ENCODE measurements at regions not wholly inside any gene's neighbourhood (a gene's known extent, or its start where the extent isn't known, plus 50 kb on each side); places are given as distances from the start of the nearest gene placed in this dataset.

DNA sequence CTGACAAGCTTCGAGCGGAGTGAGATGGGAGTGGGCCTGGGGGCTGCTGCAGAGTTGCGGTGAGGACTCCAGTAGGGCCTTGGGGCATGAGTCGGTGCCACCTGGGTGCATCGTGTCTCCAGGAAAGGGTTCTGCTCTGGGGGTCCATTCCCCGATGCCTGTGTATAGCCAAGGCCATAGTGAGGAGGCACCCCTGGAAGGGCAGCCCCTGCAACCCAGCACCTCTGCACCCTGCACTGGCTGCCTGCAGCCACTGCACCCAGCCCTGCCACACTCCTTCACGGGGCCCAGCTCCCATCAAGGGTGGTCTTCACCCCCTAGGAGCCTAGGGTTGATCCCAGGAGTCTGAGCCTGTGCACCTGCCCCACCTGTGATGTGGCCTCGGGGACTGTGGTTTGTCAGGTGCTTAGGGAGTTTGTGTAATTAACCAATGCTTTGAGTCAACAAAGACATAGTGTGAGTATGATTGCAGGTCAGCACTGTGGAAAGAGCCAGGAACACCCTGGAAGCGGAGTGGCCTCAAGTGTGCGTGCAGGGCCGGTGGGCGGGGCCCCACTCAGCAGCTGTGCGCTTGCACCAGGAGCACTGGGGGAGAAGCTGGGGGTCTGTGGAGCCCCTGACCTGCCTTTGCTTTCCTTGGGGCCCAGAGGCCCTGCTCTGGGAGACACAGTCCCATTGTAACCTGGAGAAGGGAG is 1299.3 kb downstream of the BRD1 start:
- no peaks in the 10 kb centered on the region for H3K9me3 ChIP-seq (ENCODE audit: control insufficient read depth in 1 of 2, low read length in 2 of 2)
- H3K4me3 ChIP-seq (ENCODE audit: low read depth in 1 of 2, low read length in 2 of 2): no peak overlapping the region
- no peaks in the 10 kb centered on the region for H3K27me3 ChIP-seq (ENCODE audit: low read depth, low read length)
- H3K4me1 ChIP-seq (ENCODE audit: control insufficient read depth in 1 of 2, insufficient read depth in 2 of 2, low read length in 2 of 2): no peaks in the 10 kb centered on the region
- H3K27ac ChIP-seq (ENCODE audit: low read length): no peak overlapping the region
- no peaks in the 10 kb centered on the region for H3K36me3 ChIP-seq (ENCODE audit: control insufficient read depth in 1 of 2, insufficient read depth in 2 of 2, low read length in 2 of 2)

DNA sequence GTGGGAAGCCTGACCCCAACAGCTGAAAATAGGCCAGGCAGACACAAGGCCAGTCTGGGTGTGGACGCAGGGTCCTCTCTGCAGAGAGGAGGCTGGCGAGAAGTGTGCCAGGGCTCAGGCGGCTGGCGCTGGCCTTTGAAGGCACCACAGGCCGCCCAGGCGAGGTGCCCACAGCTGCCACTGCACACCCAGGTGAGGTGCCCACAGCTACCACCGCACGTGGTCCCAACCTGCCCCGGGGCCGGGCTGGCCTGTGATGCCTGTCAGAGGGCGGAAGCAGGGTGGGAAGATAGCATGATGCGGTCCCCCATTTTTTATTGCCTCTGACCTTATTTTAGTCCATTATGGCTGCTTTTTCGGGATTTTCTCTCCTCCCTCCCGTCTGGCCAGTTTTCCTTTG is 1303.9 kb downstream of the BRD1 start:
- Histone ChIP-seq H3K4me3 (ENCODE audit: low read depth in 1 of 2, low read length in 2 of 2) (no peak overlapping the region), H3K9me3 (ENCODE audit: control insufficient read depth in 1 of 2, low read length in 2 of 2) (no peaks in the 10 kb centered on the region), H3K27ac (ENCODE audit: low read length) (no peak overlapping the region), H3K27me3 (ENCODE audit: low read depth, low read length) (no peaks in the 10 kb centered on the region), H3K4me1 (ENCODE audit: control insufficient read depth in 1 of 2, insufficient read depth in 2 of 2, low read length in 2 of 2) (no peaks in the 10 kb centered on the region), H3K36me3 (ENCODE audit: control insufficient read depth in 1 of 2, insufficient read depth in 2 of 2, low read length in 2 of 2) (no peaks in the 10 kb centered on the region)

DNA sequence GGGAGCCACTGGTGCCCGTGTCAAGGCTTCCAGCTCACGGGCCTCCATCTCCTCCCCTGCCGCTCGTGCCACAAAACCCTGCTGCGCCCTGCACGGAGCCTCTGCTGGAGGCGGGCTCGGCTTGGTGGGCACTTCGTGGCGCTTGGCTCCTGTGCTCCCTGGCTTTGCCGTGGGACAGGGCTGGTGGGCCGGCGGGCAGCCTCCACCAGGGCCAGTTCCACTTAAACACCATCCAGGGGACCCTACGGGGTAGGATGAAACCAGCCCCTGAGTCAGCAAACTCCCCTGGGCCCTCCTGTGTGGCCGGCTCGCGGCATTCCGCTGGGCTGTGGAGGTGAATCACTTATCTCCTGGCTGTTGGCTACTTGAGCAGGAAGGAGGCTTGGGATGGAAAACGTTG is 1304.6 kb downstream of the BRD1 start:
- Histone ChIP-seq H3K9me3 (ENCODE audit: control insufficient read depth in 1 of 2, low read length in 2 of 2) (no peaks in the 10 kb centered on the region), H3K4me3 (ENCODE audit: low read depth in 1 of 2, low read length in 2 of 2) (no peak overlapping the region), H3K4me1 (ENCODE audit: control insufficient read depth in 1 of 2, insufficient read depth in 2 of 2, low read length in 2 of 2) (no peaks in the 10 kb centered on the region), H3K27ac (ENCODE audit: low read length) (no peak overlapping the region), H3K27me3 (ENCODE audit: low read depth, low read length) (no peaks in the 10 kb centered on the region), H3K36me3 (ENCODE audit: control insufficient read depth in 1 of 2, insufficient read depth in 2 of 2, low read length in 2 of 2) (no peaks in the 10 kb centered on the region)

DNA sequence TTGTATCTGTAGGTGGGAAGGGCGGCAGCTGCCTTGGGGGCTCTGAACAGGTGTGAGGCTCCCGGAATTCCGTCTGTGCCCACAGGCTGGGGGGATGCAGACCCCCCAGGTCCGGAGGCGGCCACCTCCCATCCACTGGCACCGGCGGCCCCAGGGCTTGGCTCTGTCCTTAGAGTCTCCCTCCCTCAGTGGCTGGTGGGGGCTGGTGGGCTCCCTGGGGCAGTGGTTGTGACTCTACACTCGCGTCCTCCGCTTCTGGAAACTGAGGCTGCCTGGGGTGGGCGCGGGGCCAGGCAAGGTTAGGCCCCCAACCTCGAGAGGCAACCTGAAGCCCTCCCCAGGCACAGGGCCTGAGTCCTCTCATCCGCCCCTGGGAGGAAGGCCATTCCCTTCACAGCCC is 1305.4 kb downstream of the BRD1 start:
- no peaks in the 10 kb centered on the region for H3K27me3 ChIP-seq (ENCODE audit: low read depth, low read length)
- no peaks in the 10 kb centered on the region for H3K4me1 ChIP-seq (ENCODE audit: control insufficient read depth in 1 of 2, insufficient read depth in 2 of 2, low read length in 2 of 2)
- no peak overlapping the region for H3K4me3 ChIP-seq (ENCODE audit: low read depth in 1 of 2, low read length in 2 of 2)
- H3K36me3 ChIP-seq (ENCODE audit: control insufficient read depth in 1 of 2, insufficient read depth in 2 of 2, low read length in 2 of 2): no peaks in the 10 kb centered on the region
- no peaks in the 10 kb centered on the region for H3K9me3 ChIP-seq (ENCODE audit: control insufficient read depth in 1 of 2, low read length in 2 of 2)
- H3K27ac ChIP-seq (ENCODE audit: low read length): no peak overlapping the region

DNA sequence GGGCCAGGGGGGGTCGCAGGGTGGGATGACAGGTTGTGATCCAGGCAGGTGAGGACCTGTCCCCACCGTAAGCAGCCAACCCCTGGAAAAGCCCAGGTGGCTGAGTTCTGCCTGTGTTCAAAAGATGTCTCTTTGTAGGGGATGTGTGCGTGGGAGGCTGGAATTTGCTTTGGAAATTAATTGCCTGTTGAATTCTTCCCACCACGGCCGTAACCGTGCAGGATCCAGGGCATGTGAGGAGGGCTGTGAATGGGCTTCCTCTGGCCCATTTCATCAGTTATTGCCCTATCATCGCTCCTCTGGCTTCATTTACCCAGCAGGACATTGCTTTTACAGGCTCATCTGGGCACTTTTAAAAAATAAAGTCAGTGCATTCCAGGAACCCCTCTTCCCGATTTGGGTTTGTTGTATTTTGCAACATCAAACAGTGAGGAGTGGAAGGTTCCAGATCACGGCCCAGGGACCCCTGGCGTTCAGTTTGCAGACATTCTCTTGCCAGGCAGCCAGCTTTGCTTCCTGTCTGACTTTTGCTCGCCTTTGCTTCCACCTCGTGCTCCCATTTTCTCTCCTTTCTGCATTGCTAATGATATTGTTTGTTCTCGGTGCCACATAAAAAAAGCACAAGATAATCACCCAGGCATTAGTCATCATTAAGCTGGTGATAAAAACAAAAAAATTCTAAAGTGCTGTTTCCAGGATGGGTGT is 1306.6 kb downstream of the BRD1 start:
- Histone ChIP-seq H3K4me1 (ENCODE audit: control insufficient read depth in 1 of 2, insufficient read depth in 2 of 2, low read length in 2 of 2) (no peaks in the 10 kb centered on the region), H3K27ac (ENCODE audit: low read length) (no peak overlapping the region)

DNA sequence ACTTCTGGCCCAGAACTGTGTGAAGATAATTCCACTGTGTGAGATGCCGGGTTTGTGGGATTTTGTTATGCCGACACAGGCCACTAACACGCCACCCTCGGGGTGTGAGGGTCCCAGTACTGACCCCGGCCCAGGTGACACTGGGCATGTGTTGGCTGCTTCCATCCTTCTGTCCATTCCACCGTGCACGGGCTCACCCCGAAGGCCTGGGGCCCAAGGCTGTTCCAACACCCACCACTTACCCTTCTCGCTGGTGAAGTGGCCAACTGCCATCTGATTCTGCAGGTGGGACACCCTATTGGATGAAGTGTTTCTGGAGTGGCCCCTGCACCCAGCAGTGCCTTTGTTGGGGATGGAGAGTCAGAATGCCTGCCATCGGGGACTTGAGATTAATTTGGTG is 1307.5 kb downstream of the BRD1 start:
- Histone ChIP-seq H3K4me3 (ENCODE audit: low read depth in 1 of 2, low read length in 2 of 2) (no peak overlapping the region), H3K4me1 (ENCODE audit: control insufficient read depth in 1 of 2, insufficient read depth in 2 of 2, low read length in 2 of 2) (no peaks in the 10 kb centered on the region), H3K27me3 (ENCODE audit: low read depth, low read length) (no peaks in the 10 kb centered on the region), H3K9me3 (ENCODE audit: control insufficient read depth in 1 of 2, low read length in 2 of 2) (no peaks in the 10 kb centered on the region), H3K36me3 (ENCODE audit: control insufficient read depth in 1 of 2, insufficient read depth in 2 of 2, low read length in 2 of 2) (no peaks in the 10 kb centered on the region), H3K27ac (ENCODE audit: low read length) (no peak overlapping the region)

More for the DNA sequence above, 1306.6 kb downstream of the BRD1 start:
- Histone ChIP-seq H3K27me3 (ENCODE audit: low read depth, low read length) (no peaks in the 10 kb centered on the region), H3K4me3 (ENCODE audit: low read depth in 1 of 2, low read length in 2 of 2) (no peak overlapping the region), H3K9me3 (ENCODE audit: control insufficient read depth in 1 of 2, low read length in 2 of 2) (no peaks in the 10 kb centered on the region), H3K36me3 (ENCODE audit: control insufficient read depth in 1 of 2, insufficient read depth in 2 of 2, low read length in 2 of 2) (no peaks in the 10 kb centered on the region)

DNA sequence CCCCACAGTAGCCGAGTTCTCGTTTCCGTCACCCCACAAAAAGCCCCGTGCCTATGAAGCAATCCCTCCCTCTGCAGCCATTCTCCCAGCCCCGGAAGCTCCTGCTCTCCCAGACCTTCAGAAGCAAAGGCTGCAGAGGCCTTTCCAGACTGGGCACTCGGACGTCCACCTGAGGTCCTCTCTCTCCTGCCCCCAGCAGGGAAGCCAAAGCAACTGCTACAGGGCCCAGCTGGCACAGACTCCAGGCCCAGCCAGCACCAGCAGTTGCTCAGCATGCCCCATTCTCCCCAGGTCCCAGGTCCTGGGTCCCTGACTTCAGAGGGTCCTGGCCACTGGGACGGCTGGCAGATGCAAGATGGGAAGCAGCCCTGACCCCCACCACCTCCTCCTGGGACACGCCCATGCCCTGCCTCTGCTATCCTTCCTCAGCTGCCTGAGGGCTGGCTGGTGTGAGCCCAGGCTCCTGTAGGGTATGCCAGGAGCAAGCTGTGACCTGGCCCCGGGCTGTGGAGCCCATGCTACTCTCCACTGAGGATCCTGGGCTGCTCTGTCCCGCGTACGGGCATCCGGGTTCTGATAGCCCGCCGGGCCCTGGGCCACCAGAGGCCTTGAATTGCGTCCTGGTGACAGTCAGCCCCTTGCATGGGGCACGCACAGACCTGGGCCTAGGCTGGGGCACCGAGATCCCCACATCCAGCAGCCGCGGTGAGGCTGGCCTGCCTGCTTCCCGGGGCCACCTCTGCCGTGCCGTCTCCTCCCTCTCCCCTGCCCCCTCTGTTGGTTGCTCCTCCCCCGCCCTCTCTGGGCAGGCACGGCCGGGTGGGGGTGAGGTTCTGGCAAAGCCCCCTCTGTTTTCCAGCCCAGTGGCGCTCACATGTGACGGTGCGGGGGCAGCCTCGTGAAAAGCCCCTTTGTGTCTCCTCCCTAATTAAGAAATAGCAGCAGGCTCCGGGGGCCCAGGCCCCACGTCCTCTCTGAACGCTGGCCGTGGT is 1310.3 kb downstream of the BRD1 start:
- Histone ChIP-seq H3K4me1 (ENCODE audit: control insufficient read depth in 1 of 2, insufficient read depth in 2 of 2, low read length in 2 of 2) (no peaks in the 10 kb centered on the region), H3K4me3 (ENCODE audit: low read depth in 1 of 2, low read length in 2 of 2) (no peak overlapping the region), H3K36me3 (ENCODE audit: control insufficient read depth in 1 of 2, insufficient read depth in 2 of 2, low read length in 2 of 2) (no peaks in the 10 kb centered on the region), H3K27ac (ENCODE audit: low read length) (no peak overlapping the region), H3K27me3 (ENCODE audit: low read depth, low read length) (no peaks in the 10 kb centered on the region), H3K9me3 (ENCODE audit: control insufficient read depth in 1 of 2, low read length in 2 of 2) (no peaks in the 10 kb centered on the region)

DNA sequence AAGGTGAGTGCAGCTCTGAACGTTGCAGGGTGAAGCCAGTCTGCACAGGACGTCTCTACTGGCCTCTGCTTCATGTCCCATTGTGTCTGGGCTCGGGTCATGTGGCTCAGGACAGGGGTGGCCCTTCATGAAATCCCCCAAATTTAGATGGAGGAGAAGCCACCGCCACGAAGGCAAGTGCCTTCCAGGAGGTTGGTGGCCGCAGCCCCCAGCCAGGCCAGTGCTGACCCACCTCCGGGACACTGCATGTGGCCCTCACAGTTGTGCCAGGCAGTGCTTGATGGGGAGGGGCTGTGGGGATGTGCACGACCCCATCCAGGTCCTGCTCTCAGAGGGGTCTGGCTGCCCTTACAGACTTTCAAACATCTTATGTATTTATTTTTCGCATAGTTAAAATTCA is 1311.1 kb downstream of the BRD1 start:
- Histone ChIP-seq H3K9me3 (ENCODE audit: control insufficient read depth in 1 of 2, low read length in 2 of 2) (no peaks in the 10 kb centered on the region), H3K36me3 (ENCODE audit: control insufficient read depth in 1 of 2, insufficient read depth in 2 of 2, low read length in 2 of 2) (no peaks in the 10 kb centered on the region), H3K27ac (ENCODE audit: low read length) (no peak overlapping the region), H3K4me3 (ENCODE audit: low read depth in 1 of 2, low read length in 2 of 2) (no peak overlapping the region), H3K27me3 (ENCODE audit: low read depth, low read length) (no peaks in the 10 kb centered on the region), H3K4me1 (ENCODE audit: control insufficient read depth in 1 of 2, insufficient read depth in 2 of 2, low read length in 2 of 2) (no peaks in the 10 kb centered on the region)

DNA sequence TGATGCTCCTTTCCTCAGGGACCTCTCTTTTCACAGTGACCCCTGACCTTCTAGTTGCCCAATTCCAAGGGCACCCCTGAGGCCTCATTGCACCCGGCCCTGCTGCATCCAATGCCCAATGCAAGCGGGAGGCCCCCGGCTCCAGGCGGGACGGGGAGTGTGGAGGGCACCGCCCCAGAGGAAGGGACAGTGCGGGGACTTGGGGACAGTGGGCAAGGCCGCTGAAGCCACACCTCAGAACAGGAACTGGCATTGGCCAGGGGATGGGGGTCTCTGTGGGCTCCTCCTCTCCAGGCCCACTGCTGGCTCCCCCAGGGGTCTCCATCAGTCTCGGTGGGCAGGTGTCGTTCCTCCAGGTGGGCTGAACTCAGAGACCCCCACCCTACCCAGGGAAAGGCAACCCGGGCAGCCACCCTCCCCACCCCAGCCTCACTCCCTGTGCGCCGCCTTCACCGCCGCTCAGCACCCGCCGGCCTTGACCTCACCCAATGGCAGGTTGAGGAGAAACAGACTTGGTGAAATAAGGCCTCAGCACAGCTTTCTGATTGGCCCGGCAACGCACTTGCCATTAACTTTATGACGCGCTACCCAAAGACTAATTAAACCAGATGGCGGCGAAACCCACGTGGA is 1312.0 kb downstream of the BRD1 start:
- Histone ChIP-seq H3K4me3 (ENCODE audit: low read depth in 1 of 2, low read length in 2 of 2) (no peak overlapping the region), H3K27ac (ENCODE audit: low read length) (no peak overlapping the region), H3K9me3 (ENCODE audit: control insufficient read depth in 1 of 2, low read length in 2 of 2) (no peaks in the 10 kb centered on the region), H3K4me1 (ENCODE audit: control insufficient read depth in 1 of 2, insufficient read depth in 2 of 2, low read length in 2 of 2) (no peaks in the 10 kb centered on the region), H3K36me3 (ENCODE audit: control insufficient read depth in 1 of 2, insufficient read depth in 2 of 2, low read length in 2 of 2) (no peaks in the 10 kb centered on the region), H3K27me3 (ENCODE audit: low read depth, low read length) (no peaks in the 10 kb centered on the region)

DNA sequence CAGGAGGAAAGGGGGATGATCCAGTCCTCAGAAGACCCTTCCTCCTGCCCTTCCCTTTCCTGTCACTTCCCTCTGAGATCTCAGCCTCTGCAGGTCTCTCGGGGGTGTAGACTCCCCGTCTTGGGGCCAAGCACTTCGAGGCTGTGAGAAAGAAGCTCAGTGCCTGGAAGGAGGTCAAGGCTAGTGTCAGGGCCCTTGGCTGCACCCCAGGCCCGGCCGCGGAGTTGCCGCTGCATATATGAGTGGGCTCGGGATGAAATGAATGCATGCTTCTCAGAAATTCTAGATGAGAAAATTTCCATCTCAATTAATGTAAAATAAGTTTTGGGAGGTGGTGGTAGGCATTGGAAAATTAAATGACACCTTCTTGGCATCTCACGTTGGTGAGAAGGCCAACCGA is 1313.7 kb downstream of the BRD1 start:
- no peaks in the 10 kb centered on the region for H3K9me3 ChIP-seq (ENCODE audit: control insufficient read depth in 1 of 2, low read length in 2 of 2)
- no peaks in the 10 kb centered on the region for H3K36me3 ChIP-seq (ENCODE audit: control insufficient read depth in 1 of 2, insufficient read depth in 2 of 2, low read length in 2 of 2)
- no peak overlapping the region for H3K4me3 ChIP-seq (ENCODE audit: low read depth in 1 of 2, low read length in 2 of 2)
- H3K27me3 ChIP-seq (ENCODE audit: low read depth, low read length): no peaks in the 10 kb centered on the region
- no peaks in the 10 kb centered on the region for H3K4me1 ChIP-seq (ENCODE audit: control insufficient read depth in 1 of 2, insufficient read depth in 2 of 2, low read length in 2 of 2)
- H3K27ac ChIP-seq (ENCODE audit: low read length): no peak overlapping the region

DNA sequence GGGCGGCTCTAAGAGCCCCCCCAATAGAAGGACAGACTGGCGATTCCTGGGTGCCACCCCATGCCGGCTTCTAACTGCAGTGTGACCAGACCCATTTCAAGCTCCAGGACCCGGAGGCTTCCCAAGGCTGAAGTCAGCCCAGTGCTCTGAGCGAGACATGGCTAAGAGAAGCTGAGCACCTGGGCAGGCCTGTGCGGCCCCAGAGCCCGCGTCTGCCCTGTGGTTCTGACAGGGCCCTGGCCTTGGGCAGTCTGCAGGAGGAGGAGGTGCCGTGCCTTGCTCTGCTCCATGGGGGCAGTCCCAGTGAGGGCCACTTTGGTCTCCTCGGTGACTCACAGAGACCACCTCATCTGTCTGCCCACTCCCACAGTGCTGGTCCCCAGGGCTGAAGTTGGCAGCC is 1314.2 kb downstream of the BRD1 start:
- no peak overlapping the region for H3K4me3 ChIP-seq (ENCODE audit: low read depth in 1 of 2, low read length in 2 of 2)
- H3K36me3 ChIP-seq (ENCODE audit: control insufficient read depth in 1 of 2, insufficient read depth in 2 of 2, low read length in 2 of 2): no peaks in the 10 kb centered on the region

More for the DNA sequence above, 1314.2 kb downstream of the BRD1 start:
- Histone ChIP-seq H3K4me1 (ENCODE audit: control insufficient read depth in 1 of 2, insufficient read depth in 2 of 2, low read length in 2 of 2) (no peaks in the 10 kb centered on the region), H3K27me3 (ENCODE audit: low read depth, low read length) (no peaks in the 10 kb centered on the region), H3K27ac (ENCODE audit: low read length) (no peak overlapping the region), H3K9me3 (ENCODE audit: control insufficient read depth in 1 of 2, low read length in 2 of 2) (no peaks in the 10 kb centered on the region)

Measured in muscle layer of duodenum (tissue), 2 donors.